Thymus (tissue), 11 donors: ENCODE measurements at regions not wholly inside any gene's neighbourhood (a gene's known extent, or its start where the extent isn't known, plus 50 kb on each side); places are given as distances from the start of the nearest gene placed in this dataset.

Source experiments
- DNase-seq, 9 donors: peaks; one replicate each; pipeline ENCODE4 v3.0.0-alpha.2; 2013; ENCODE audit warnings: low spot score in 9 of 9, low read depth in 6 of 9, missing footprints in 1 of 9
- H3K27ac ChIP-seq, 2 donors: one replicate each; pipeline ENCODE4 v1.5.1; 2013; ENCODE audit warnings: control low read depth in 1 of 2, low read depth in 1 of 2, low read length in 1 of 2, mild to moderate bottlenecking in 1 of 2, moderate library complexity in 1 of 2
- H3K27me3 ChIP-seq, 2 donors: one replicate each; pipeline ENCODE4 v1.5.1; 2013; ENCODE audit warnings: low read length in 1 of 2; ENCODE audit not compliant: control insufficient read depth in 2 of 2, insufficient read depth in 1 of 2
- H3K36me3 ChIP-seq, 2 donors: one replicate each; pipeline ENCODE4 v1.5.1; 2013; ENCODE audit warnings: low read length in 1 of 2, mild to moderate bottlenecking in 1 of 2, moderate library complexity in 1 of 2; ENCODE audit not compliant: control insufficient read depth in 2 of 2, insufficient read depth in 2 of 2
- H3K4me1 ChIP-seq, 2 donors: one replicate each; pipeline ENCODE4 v1.5.1; 2013; ENCODE audit warnings: low read length in 2 of 2; ENCODE audit not compliant: control insufficient read depth in 2 of 2, insufficient read depth in 2 of 2
- H3K4me3 ChIP-seq, 2 donors: one replicate each; pipeline ENCODE4 v1.5.1; 2013; ENCODE audit warnings: low read length in 2 of 2, control low read depth in 1 of 2, mild to moderate bottlenecking in 1 of 2
- H3K9me3 ChIP-seq, 2 donors: one replicate each; pipeline ENCODE4 v1.5.1; 2013; ENCODE audit warnings: low read length in 1 of 2, mild to moderate bottlenecking in 1 of 2; ENCODE audit not compliant: control insufficient read depth in 2 of 2, insufficient read depth in 1 of 2
- WGBS: extraction: QIAGEN DNeasy Blood & Tissue Kit; methylation state at CpG from one replicate; pipeline ENCODE4 v1.1.7; 2013; 5-methylcytosine and 5-hydroxymethylcytosine counted together
- donor health status: healthy.

- no peaks in the 10 kb centered on the region for H3K27me3 ChIP-seq
- H3K27ac ChIP-seq = no peak overlapping the region
- no peaks in the 10 kb centered on the region for H3K9me3 ChIP-seq
- no peaks in the 10 kb centered on the region for H3K36me3 ChIP-seq
- no peak overlapping the region for H3K4me3 ChIP-seq
- DNase-seq = no peak
- no peaks in the 10 kb centered on the region for H3K4me1 ChIP-seq
Measured at GRCh38 chr3:154023148-154023547, 98.0 kb upstream of the ARHGEF26 start.

DNA sequence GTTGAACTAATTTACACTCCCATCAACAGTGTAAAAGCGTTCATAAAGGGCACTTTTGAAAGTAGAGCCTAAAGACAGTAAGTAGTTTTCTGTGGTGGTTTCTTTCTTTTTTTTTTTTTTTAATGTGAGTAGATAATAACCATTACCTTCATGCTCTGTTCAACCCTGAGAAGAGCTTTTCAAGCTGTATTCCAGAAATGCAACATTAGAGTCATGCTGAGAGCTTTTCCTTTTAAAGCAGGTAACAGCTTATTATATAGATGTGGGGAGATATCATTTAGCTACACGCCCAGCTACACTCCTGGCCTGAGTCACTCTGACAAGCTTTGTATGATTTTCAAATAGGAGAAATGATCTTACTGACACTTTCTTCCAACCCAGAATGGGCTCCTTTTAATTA lies 96.2 kb upstream of the ARHGEF26 start:
- Histone ChIP-seq H3K27ac (no peak overlapping the region), H3K4me1 (no peaks in the 10 kb centered on the region), H3K27me3 (no peaks in the 10 kb centered on the region), H3K4me3 (no peak overlapping the region), H3K9me3 (no peaks in the 10 kb centered on the region), H3K36me3 (no peaks in the 10 kb centered on the region)
- DNase-seq = no peak
- 93% methylated on average over 2 of the region's 2 CpGs for WGBS

- Histone ChIP-seq H3K9me3 (no peaks in the 10 kb centered on the region), H3K36me3 (no peaks in the 10 kb centered on the region), H3K4me1 (no peaks in the 10 kb centered on the region), H3K27me3 (no peaks in the 10 kb centered on the region), H3K4me3 (no peak overlapping the region), H3K27ac (no peak overlapping the region)
- DNase-seq = no peak
- WGBS = 85% methylated on average over 4 of the region's 4 CpGs
Measured at GRCh38 chr3:154029926-154030325, 91.3 kb upstream of the ARHGEF26 start.

DNA sequence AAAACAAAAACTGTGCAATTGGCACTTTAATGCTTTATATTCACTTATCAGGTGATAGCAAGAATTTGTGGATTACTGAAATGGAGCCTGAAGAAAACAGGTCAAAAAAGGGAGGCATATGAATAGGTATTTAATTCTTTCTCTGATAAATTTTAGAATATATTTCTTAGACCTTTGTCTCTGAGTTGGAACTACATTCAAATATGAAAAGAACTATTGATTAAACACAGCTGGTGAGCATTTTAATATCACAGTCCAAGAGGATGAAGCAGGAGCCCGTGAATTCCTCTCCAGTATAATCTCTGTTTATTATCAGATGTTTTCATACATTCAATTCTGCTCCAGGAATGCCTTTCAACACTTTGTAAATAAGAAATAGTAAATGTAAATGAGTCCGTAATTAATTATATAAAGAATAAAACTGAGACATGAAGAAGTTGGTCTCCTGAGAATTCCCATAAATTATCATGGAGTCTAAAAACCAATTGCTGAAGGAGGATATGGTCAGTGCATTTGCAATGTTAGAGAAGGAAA lies 86.3 kb upstream of the ARHGEF26 start:
- Histone ChIP-seq H3K36me3 (no peaks in the 10 kb centered on the region), H3K4me1 (no peaks in the 10 kb centered on the region), H3K9me3 (no peaks in the 10 kb centered on the region), H3K4me3 (no peak overlapping the region), H3K27ac (no peak overlapping the region), H3K27me3 (no peaks in the 10 kb centered on the region)
- DNase-seq = no peak
- WGBS = 93% methylated on average over 2 of the region's 2 CpGs

DNA sequence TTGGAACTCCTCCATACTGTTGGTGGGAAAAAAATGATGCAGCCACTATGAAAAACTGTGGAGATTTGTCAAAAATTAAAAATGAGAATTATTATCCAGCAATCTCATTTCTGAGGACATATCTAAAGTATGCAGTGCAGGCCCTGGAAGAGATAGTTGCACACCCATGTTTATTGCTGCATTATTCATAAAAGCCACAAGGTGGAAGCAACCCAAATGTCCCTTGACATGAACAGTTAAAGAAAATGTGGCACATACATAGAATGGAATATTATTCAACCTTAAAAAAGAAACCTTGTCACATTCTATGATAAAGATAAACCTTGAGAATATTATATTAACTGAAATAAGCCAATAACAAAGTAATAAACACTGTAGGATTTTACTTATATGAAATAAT lies 80.9 kb upstream of the ARHGEF26 start:
- H3K9me3 ChIP-seq = no peaks in the 10 kb centered on the region
- H3K27me3 ChIP-seq = no peaks in the 10 kb centered on the region
- no peak overlapping the region for H3K4me3 ChIP-seq
- DNase-seq = peak in 2 of 9 donors; percentile 1 to 13
- no peak overlapping the region for H3K27ac ChIP-seq
- no peaks in the 10 kb centered on the region for H3K36me3 ChIP-seq
- H3K4me1 ChIP-seq = no peaks in the 10 kb centered on the region

DNA sequence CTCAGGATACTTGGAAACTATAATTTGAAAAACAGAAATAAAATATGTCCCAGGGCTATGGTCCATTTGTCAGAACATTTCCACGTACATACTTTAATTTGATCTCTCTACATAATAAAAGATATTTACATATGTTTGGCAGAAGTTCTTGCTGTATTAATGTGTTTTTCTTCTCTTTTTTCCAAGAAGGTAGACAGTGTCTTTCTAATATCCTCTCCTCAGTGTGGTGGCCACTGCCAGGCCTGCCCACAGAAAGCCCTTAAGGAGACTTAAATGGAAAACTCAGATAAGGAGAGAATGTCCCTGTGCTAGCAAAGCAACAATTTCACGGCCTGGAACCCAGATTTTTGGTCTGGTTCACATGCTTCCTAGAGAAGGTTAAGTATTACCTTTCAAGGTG lies 76.5 kb upstream of the ARHGEF26 start:
- no peaks in the 10 kb centered on the region for H3K4me1 ChIP-seq
- no peak overlapping the region for H3K4me3 ChIP-seq
- no peak overlapping the region for H3K27ac ChIP-seq
- H3K9me3 ChIP-seq = no peaks in the 10 kb centered on the region
- H3K36me3 ChIP-seq = no peaks in the 10 kb centered on the region
- 92% methylated on average over 2 of the region's 2 CpGs for WGBS
- H3K27me3 ChIP-seq = no peaks in the 10 kb centered on the region
- no peak for DNase-seq

- Histone ChIP-seq H3K9me3 (no peaks in the 10 kb centered on the region), H3K36me3 (no peaks in the 10 kb centered on the region), H3K4me3 (no peak overlapping the region), H3K27ac (no peak overlapping the region), H3K4me1 (no peaks in the 10 kb centered on the region), H3K27me3 (no peaks in the 10 kb centered on the region)
- DNase-seq = no peak
Measured at GRCh38 chr3:154050216-154050615, 71.0 kb upstream of the ARHGEF26 start.

DNA sequence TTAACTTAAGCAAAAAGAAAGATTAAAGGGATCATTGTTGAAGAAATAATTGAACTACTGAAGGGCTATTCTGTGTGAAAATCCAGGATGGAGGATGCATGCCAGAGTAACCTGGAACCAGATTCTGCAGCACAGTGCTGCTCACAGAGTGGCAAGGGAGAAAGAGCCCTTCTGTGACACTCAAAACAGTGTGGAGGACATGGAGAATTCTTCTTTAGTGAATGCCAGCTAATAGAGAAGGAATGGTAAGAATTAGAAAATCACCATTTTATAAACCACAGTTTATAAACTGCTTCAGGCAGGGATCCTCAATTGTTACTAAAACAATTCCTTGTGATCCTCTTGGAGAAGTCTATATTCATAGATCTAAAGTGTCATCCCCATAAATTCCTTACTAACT lies 70.4 kb upstream of the ARHGEF26 start:
- no peak for DNase-seq
- Histone ChIP-seq H3K4me1 (no peaks in the 10 kb centered on the region), H3K4me3 (no peak overlapping the region), H3K9me3 (no peaks in the 10 kb centered on the region), H3K27me3 (no peaks in the 10 kb centered on the region), H3K27ac (no peak overlapping the region), H3K36me3 (no peaks in the 10 kb centered on the region)

DNA sequence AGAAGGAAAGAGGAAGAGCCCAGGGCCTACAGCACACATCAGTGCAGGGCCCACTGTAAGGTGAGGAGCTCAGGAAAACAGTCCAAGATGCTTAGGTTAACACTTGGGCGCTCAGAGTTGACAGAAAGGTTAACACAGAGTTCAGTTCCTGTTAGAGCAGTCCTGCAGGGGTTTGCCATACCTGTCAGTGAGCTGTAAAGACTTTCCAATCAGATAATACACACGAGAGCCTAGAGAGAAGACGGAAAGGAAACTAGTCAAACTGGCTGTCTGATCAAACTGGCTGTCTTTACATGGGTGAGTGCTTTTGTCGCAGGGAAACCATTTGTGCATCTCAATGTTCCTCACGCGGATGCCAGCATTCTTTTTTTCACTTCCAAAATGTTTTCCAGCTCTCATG lies 61.4 kb upstream of the ARHGEF26 start:
- WGBS = 85% methylated on average over 6 of the region's 6 CpGs
- H3K27ac ChIP-seq = no peak overlapping the region
- no peaks in the 10 kb centered on the region for H3K36me3 ChIP-seq
- H3K27me3 ChIP-seq = no peaks in the 10 kb centered on the region
- H3K4me3 ChIP-seq = no peak overlapping the region
- no peaks in the 10 kb centered on the region for H3K4me1 ChIP-seq
- no peaks in the 10 kb centered on the region for H3K9me3 ChIP-seq
- DNase-seq = no peak
